A673 (cell line): ENCODE measurements at regions not wholly inside any gene's neighbourhood (a gene's known extent, or its start where the extent isn't known, plus 50 kb on each side); places are given as distances from the start of the nearest gene placed in this dataset.

ENCODE experiments used
- BruUV-seq: library from RNA; stranded (reverse); fragments of 400-500 nt; replicated peaks from 2 replicates; lab custom pipeline; 2021; lab: Mats Ljungman, UMichigan
- CTCF ChIA-PET: fragments of 300-600 bp; sonication (Branson Sonifier 250); formaldehyde crosslinking; loops from one replicate; lab custom pipeline; 2022; ENCODE audit warnings: antibody characterized with exemption; lab: Charles Lee
- POLR2A ChIA-PET: fragments of 300-600 bp; sonication (Branson Sonifier 250); formaldehyde crosslinking; loops from one replicate; lab custom pipeline; 2022; ENCODE audit warnings: antibody characterized with exemption; ENCODE audit not compliant: low non-redundant PET; lab: Charles Lee
- DNase-seq: peaks from one replicate; pipeline ENCODE4 v3.0.0-alpha.2; 2015; ENCODE audit warnings: low spot score
- H3K27ac ChIP-seq: fragments of 200-600 bp; sonication (generic); 2 replicates; pipeline ENCODE4 v1.5.1; 2016; ENCODE audit warnings: mixed run types, low read depth, mild to moderate bottlenecking, mixed read lengths, antibody characterized with exemption, low read length; ENCODE audit not compliant: poor library complexity, severe bottlenecking
- H3K27me3 ChIP-seq: fragments of 200-600 bp; sonication (generic); replicated peaks from 2 replicates; pipeline ENCODE4 v1.6.1; 2017; ENCODE audit warnings: mixed run types, low read depth, mild to moderate bottlenecking, mixed read lengths, antibody characterized with exemption, low read length; ENCODE audit not compliant: insufficient read depth, poor library complexity
- H3K36me3 ChIP-seq: fragments of 200-600 bp; sonication (generic); 2 replicates; pipeline ENCODE4 v1.6.1; 2016; ENCODE audit warnings: mixed run types, mild to moderate bottlenecking, mixed read lengths, antibody characterized with exemption, low read length; ENCODE audit not compliant: insufficient read depth, poor library complexity, severe bottlenecking
- H3K4me1 ChIP-seq: fragments of 200-600 bp; sonication (generic); 2 replicates; pipeline ENCODE4 v1.6.1; 2017; ENCODE audit warnings: mixed run types, mild to moderate bottlenecking, mixed read lengths, antibody characterized with exemption, low read length; ENCODE audit not compliant: insufficient read depth, poor library complexity, severe bottlenecking
- H3K4me3 ChIP-seq: fragments of 200-600 bp; sonication (generic); 2 replicates; pipeline ENCODE4 v1.5.1; 2016; ENCODE audit warnings: low read depth, mixed run types, mild to moderate bottlenecking, mixed read lengths, low read length; ENCODE audit not compliant: poor library complexity, severe bottlenecking
- H3K9me3 ChIP-seq: fragments of 200-600 bp; sonication (generic); 2 replicates; pipeline ENCODE4 v1.6.1; 2016; ENCODE audit warnings: mixed run types, low read depth, mild to moderate bottlenecking, mixed read lengths, antibody characterized with exemption, low read length; ENCODE audit not compliant: poor library complexity, severe bottlenecking
- CTCF ChIP-seq: fragments of 300-800, 200-600 bp; sonication (generic); conservative IDR thresholded peaks from 2 replicates; pipeline ENCODE4 v1.5.1; 2017; ENCODE audit warnings: low read depth, mild to moderate bottlenecking, antibody characterized with exemption, low read length, moderate library complexity, mixed read lengths
- EZH2 ChIP-seq: fragments of 200-600 bp; sonication (generic); IDR thresholded peaks from 2 replicates; pipeline ENCODE4 v1.6.1; 2017; ENCODE audit warnings: borderline replicate concordance, low read depth, mild to moderate bottlenecking, mixed read lengths, antibody characterized with exemption, low read length; ENCODE audit not compliant: poor library complexity, severe bottlenecking
- intact Hi-C: fragments of 100-400 bp; cut with micrococcal nuclease; formaldehyde crosslinking; loops from one replicate; pipeline ENCODE4 v1.10.0; 2022; ENCODE audit not compliant: unreplicated experiment

- DNase-seq, result no peak
Measured at GRCh38 chr1:213761845-213762407, 225.8 kb upstream of the PROX1 start.

GRCh38 chr1:213767683-213768082 lies 220.1 kb upstream of the PROX1 start:
- H3K4me3 ChIP-seq, result no peak overlapping the region
- peaks cover 44% of the 10 kb centered on the region for H3K27me3 ChIP-seq
- no TSS peak for BruUV-seq
- no peaks in the 10 kb centered on the region for H3K36me3 ChIP-seq
- no peak overlapping the region for H3K27ac ChIP-seq
- no peaks in the 10 kb centered on the region for H3K9me3 ChIP-seq
- no peak for DNase-seq
- POLR2A ChIA-PET, result no interaction called here
- CTCF ChIA-PET, result no interaction called here
- no peak for TF ChIP-seq CTCF
- no peak for TF ChIP-seq EZH2
- intact Hi-C loops, result no loop called here
- H3K4me1 ChIP-seq, result no peaks in the 10 kb centered on the region

More at GRCh38 chr1:213761845-213762407, 225.8 kb upstream of the PROX1 start:
- Histone ChIP-seq H3K4me1 (no peaks in the 10 kb centered on the region), H3K27ac (no peak overlapping the region), H3K36me3 (no peaks in the 10 kb centered on the region), H3K4me3 (no peak overlapping the region), H3K9me3 (no peaks in the 10 kb centered on the region), H3K27me3 (peaks cover 28% of the 10 kb centered on the region)
- CTCF ChIA-PET, result no interaction called here
- POLR2A ChIA-PET, result no interaction called here
- TF ChIP-seq EZH2 (no peak), CTCF (no peak)
- no TSS peak for BruUV-seq
- intact Hi-C loops, result no loop called here

- intact Hi-C loops, result loop anchor here (1.0 kb wide), 1 partner anchor 23 kb away; no protein-coding TSS in a partner anchor
- Histone ChIP-seq H3K27ac (no peak overlapping the region), H3K4me3 (no peak overlapping the region), H3K27me3 (peaks cover 43% of the 10 kb centered on the region), H3K9me3 (no peaks in the 10 kb centered on the region), H3K4me1 (no peaks in the 10 kb centered on the region), H3K36me3 (no peaks in the 10 kb centered on the region)
- DNase-seq, result no peak
- BruUV-seq, result no TSS peak
- POLR2A ChIA-PET, result no interaction called here
- CTCF ChIA-PET, result no interaction called here
- TF ChIP-seq EZH2 (no peak), CTCF (no peak)
Measured at GRCh38 chr1:213772128-213773063, 215.4 kb upstream of the PROX1 start.
